ENCODE measurements at regions not wholly inside any gene's neighbourhood (a gene's known extent, or its start where the extent isn't known, plus 50 kb on each side); places are given as distances from the start of the nearest gene placed in this dataset.

DNA sequence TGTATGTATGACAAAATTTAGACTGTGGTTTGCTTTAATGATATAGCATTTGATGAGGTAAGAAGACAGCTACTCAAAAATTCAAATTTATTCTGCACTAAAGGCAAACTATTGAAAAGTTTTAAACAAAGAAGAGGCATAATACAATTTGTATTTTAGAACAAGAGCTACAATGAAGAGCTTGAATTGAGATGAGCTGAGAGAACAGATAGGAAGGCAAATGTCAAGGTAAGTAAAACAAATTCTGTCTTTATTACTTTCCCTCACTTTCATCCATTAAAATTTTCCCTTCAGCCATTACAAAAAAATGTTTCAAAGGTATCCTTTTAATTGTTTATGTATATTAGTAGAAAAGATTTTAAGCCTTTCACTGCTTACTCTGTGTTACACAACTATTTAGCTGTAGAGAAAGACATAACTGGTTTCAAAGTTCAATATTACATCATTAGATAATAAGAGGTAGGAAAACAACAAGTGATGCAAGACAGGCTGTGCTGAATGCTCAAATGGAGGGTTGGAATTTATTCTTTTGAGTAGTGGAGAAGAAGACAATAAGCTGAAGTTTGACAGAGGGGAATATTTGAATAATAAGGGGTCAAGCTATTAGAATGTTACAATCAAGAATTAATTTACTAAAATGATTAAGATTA is 1334.1 kb downstream of the FSCB start (continued):
- peak; percentile 23; the same call in 1 of the 2 replicates for TF ChIP-seq TCF7L2 (IDR thresholded peaks at IDR 0.05; ENCODE audit: low read depth, low read length)
- no peak for TF ChIP-seq ZNF629 (CRISPR knock-in tag; conservative IDR thresholded peaks at IDR 0.05)
- TF ChIP-seq, protein P1, sequence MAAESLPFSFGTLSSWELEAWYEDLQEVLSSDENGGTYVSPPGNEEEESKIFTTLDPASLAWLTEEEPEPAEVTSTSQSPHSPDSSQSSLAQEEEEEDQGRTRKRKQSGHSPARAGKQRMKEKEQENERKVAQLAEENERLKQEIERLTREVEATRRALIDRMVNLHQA (CRISPR knock-in tag; IDR thresholded peaks at IDR 0.05) = no peak
- 0 out of 2 replicates have a peak, but pooled peaks have one; percentile 39 for TF ChIP-seq NKX3-1 (CRISPR knock-in tag; IDR thresholded peaks at IDR 0.05)
- no peak for TF ChIP-seq SPEN (CRISPR knock-in tag; IDR thresholded peaks at IDR 0.05; ENCODE audit: low read depth)
- TF ChIP-seq ZNF264 (CRISPR knock-in tag; IDR thresholded peaks at IDR 0.05) = peak; percentile 86; the same call in 1 of the 2 replicates
- peak; percentile 84; the same call in 1 of the 2 replicates for TF ChIP-seq ZNF549 (CRISPR knock-in tag; IDR thresholded peaks at IDR 0.05)
- TF ChIP-seq, protein P2, sequence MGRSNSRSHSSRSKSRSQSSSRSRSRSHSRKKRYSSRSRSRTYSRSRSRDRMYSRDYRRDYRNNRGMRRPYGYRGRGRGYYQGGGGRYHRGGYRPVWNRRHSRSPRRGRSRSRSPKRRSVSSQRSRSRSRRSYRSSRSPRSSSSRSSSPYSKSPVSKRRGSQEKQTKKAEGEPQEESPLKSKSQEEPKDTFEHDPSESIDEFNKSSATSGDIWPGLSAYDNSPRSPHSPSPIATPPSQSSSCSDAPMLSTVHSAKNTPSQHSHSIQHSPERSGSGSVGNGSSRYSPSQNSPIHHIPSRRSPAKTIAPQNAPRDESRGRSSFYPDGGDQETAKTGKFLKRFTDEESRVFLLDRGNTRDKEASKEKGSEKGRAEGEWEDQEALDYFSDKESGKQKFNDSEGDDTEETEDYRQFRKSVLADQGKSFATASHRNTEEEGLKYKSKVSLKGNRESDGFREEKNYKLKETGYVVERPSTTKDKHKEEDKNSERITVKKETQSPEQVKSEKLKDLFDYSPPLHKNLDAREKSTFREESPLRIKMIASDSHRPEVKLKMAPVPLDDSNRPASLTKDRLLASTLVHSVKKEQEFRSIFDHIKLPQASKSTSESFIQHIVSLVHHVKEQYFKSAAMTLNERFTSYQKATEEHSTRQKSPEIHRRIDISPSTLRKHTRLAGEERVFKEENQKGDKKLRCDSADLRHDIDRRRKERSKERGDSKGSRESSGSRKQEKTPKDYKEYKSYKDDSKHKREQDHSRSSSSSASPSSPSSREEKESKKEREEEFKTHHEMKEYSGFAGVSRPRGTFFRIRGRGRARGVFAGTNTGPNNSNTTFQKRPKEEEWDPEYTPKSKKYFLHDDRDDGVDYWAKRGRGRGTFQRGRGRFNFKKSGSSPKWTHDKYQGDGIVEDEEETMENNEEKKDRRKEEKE (IDR thresholded peaks at IDR 0.05) = no peak
- TF ChIP-seq, protein P3, sequence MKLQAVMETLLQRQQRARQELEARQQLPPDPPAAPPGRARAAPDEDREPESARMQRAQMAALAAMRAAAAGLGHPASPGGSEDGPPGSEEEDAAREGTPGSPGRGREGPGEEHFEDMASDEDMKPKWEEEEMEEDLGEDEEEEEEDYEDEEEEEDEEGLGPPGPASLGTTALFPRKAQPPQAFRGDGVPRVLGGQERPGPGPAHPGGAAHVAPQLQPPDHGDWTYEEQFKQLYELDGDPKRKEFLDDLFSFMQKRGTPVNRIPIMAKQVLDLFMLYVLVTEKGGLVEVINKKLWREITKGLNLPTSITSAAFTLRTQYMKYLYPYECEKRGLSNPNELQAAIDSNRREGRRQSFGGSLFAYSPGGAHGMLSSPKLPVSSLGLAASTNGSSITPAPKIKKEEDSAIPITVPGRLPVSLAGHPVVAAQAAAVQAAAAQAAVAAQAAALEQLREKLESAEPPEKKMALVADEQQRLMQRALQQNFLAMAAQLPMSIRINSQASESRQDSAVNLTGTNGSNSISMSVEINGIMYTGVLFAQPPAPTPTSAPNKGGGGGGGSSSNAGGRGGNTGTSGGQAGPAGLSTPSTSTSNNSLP (IDR thresholded peaks at IDR 0.05; ENCODE audit: low read depth, low read length) = peak; percentile 79
- TF ChIP-seq, protein P4, sequence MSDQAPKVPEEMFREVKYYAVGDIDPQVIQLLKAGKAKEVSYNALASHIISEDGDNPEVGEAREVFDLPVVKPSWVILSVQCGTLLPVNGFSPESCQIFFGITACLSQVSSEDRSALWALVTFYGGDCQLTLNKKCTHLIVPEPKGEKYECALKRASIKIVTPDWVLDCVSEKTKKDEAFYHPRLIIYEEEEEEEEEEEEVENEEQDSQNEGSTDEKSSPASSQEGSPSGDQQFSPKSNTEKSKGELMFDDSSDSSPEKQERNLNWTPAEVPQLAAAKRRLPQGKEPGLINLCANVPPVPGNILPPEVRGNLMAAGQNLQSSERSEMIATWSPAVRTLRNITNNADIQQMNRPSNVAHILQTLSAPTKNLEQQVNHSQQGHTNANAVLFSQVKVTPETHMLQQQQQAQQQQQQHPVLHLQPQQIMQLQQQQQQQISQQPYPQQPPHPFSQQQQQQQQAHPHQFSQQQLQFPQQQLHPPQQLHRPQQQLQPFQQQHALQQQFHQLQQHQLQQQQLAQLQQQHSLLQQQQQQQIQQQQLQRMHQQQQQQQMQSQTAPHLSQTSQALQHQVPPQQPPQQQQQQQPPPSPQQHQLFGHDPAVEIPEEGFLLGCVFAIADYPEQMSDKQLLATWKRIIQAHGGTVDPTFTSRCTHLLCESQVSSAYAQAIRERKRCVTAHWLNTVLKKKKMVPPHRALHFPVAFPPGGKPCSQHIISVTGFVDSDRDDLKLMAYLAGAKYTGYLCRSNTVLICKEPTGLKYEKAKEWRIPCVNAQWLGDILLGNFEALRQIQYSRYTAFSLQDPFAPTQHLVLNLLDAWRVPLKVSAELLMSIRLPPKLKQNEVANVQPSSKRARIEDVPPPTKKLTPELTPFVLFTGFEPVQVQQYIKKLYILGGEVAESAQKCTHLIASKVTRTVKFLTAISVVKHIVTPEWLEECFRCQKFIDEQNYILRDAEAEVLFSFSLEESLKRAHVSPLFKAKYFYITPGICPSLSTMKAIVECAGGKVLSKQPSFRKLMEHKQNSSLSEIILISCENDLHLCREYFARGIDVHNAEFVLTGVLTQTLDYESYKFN (CRISPR knock-in tag; conservative IDR thresholded peaks at IDR 0.05) = peak; percentile 65
- TF ChIP-seq, protein P5, sequence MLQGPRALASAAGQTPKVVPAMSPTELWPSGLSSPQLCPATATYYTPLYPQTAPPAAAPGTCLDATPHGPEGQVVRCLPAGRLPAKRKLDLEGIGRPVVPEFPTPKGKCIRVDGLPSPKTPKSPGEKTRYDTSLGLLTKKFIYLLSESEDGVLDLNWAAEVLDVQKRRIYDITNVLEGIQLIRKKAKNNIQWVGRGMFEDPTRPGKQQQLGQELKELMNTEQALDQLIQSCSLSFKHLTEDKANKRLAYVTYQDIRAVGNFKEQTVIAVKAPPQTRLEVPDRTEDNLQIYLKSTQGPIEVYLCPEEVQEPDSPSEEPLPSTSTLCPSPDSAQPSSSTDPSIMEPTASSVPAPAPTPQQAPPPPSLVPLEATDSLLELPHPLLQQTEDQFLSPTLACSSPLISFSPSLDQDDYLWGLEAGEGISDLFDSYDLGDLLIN (CRISPR knock-in tag; IDR thresholded peaks at IDR 0.05; ENCODE audit: borderline replicate concordance) = no peak
- no peak for TF ChIP-seq HIVEP1 (CRISPR knock-in tag; IDR thresholded peaks at IDR 0.05)
- no peak for TF ChIP-seq KAT8 (CRISPR knock-in tag; IDR thresholded peaks at IDR 0.05)
- TF ChIP-seq ZNF891 (CRISPR knock-in tag; IDR thresholded peaks at IDR 0.05) = no peak
- TF ChIP-seq CEBPG (CRISPR knock-in tag; IDR thresholded peaks at IDR 0.05) = peak; percentile 90
- TF ChIP-seq CREB1 (IDR thresholded peaks at IDR 0.05) = peak; percentile 11; the same call in 1 of the 2 replicates
- TF ChIP-seq CREB1 (CRISPR knock-in tag; IDR thresholded peaks at IDR 0.05) = peak; percentile 34; the same call in 1 of the 2 replicates
- TF ChIP-seq RELA (CRISPR knock-in tag; IDR thresholded peaks at IDR 0.05) = no peak
- TF ChIP-seq, protein P6, sequence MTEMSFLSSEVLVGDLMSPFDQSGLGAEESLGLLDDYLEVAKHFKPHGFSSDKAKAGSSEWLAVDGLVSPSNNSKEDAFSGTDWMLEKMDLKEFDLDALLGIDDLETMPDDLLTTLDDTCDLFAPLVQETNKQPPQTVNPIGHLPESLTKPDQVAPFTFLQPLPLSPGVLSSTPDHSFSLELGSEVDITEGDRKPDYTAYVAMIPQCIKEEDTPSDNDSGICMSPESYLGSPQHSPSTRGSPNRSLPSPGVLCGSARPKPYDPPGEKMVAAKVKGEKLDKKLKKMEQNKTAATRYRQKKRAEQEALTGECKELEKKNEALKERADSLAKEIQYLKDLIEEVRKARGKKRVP (CRISPR knock-in tag; IDR thresholded peaks at IDR 0.05) = peak; percentile 63 to 94; a peak in 3 of 4 replicates
- TF ChIP-seq, protein P7, sequence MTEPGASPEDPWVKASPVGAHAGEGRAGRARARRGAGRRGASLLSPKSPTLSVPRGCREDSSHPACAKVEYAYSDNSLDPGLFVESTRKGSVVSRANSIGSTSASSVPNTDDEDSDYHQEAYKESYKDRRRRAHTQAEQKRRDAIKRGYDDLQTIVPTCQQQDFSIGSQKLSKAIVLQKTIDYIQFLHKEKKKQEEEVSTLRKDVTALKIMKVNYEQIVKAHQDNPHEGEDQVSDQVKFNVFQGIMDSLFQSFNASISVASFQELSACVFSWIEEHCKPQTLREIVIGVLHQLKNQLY (CRISPR knock-in tag; IDR thresholded peaks at IDR 0.05) = no peak
